Left ventricle myocardium inferior (tissue), 1 donor: ENCODE measurements at regions not wholly inside any gene's neighbourhood (a gene's known extent, or its start where the extent isn't known, plus 50 kb on each side); places are given as distances from the start of the nearest gene placed in this dataset.

ENCODE experiments used
- DNase-seq: peaks from one replicate; pipeline ENCODE4 v3.0.0-alpha.2; 2020
- H3K27ac ChIP-seq: fragments of 200-600 bp; replicated peaks from 2 replicates; pipeline ENCODE4 v1.8.0; 2021
- H3K27me3 ChIP-seq: fragments of 200-600 bp; 2 replicates; pipeline ENCODE4 v1.8.0; 2021; ENCODE audit warnings: low read depth
- H3K36me3 ChIP-seq: fragments of 200-600 bp; 2 replicates; pipeline ENCODE4 v1.8.0; 2021
- H3K4me1 ChIP-seq: fragments of 200-600 bp; 2 replicates; pipeline ENCODE4 v1.8.0; 2021
- H3K4me3 ChIP-seq: fragments of 200-600 bp; 2 replicates; pipeline ENCODE4 v1.8.0; 2021; ENCODE audit warnings: mild to moderate bottlenecking, moderate library complexity
- H3K9me3 ChIP-seq: fragments of 200-600 bp; replicated peaks from 2 replicates; pipeline ENCODE4 v1.8.0; 2021
- CTCF ChIP-seq: fragments of 200-600 bp; IDR thresholded peaks from 2 replicates; pipeline ENCODE4 v1.8.0; 2021; ENCODE audit warnings: antibody characterized with exemption, mild to moderate bottlenecking, borderline replicate concordance
- intact Hi-C: fragments of 100-400 bp; cut with micrococcal nuclease; formaldehyde crosslinking; loops from one replicate; pipeline ENCODE4 v1.11.0; 2022
- donor health status: DM: no; HTN: yes; CAD: no; lungs with severe emphysema.

GRCh38 chr9:2363138-2363745 lies 258.3 kb upstream of the VLDLR start:
- H3K4me3 ChIP-seq: no peak overlapping the region
- intact Hi-C loops: no loop called here
- H3K4me1 ChIP-seq: no peaks in the 10 kb centered on the region
- H3K9me3 ChIP-seq: no peaks in the 10 kb centered on the region
- TF ChIP-seq CTCF: no peak
- no peaks in the 10 kb centered on the region for H3K27me3 ChIP-seq
- no peaks in the 10 kb centered on the region for H3K36me3 ChIP-seq
- no peak overlapping the region for H3K27ac ChIP-seq
- DNase-seq: no peak

- H3K27ac ChIP-seq: no peak overlapping the region
- peaks cover under 1% of the 10 kb centered on the region for H3K9me3 ChIP-seq
- no peaks in the 10 kb centered on the region for H3K27me3 ChIP-seq
- no peak for TF ChIP-seq CTCF
- no peak for DNase-seq
- H3K4me3 ChIP-seq: no peak overlapping the region
- H3K36me3 ChIP-seq: no peaks in the 10 kb centered on the region
- no peaks in the 10 kb centered on the region for H3K4me1 ChIP-seq
- intact Hi-C loops: no loop called here
Observed at GRCh38 chr9:2363781-2364180, 257.8 kb upstream of the VLDLR start.

GRCh38 chr9:2367970-2368369 lies 253.6 kb upstream of the VLDLR start:
- no peak overlapping the region for H3K27ac ChIP-seq
- no peaks in the 10 kb centered on the region for H3K36me3 ChIP-seq
- no peaks in the 10 kb centered on the region for H3K4me1 ChIP-seq
- H3K4me3 ChIP-seq: no peak overlapping the region
- H3K27me3 ChIP-seq: no peaks in the 10 kb centered on the region
- intact Hi-C loops: no loop called here
- peaks cover 10% of the 10 kb centered on the region for H3K9me3 ChIP-seq
- TF ChIP-seq CTCF: no peak
- DNase-seq: no peak

- Histone ChIP-seq H3K4me3 (no peak overlapping the region), H3K9me3 (peaks cover 31% of the 10 kb centered on the region), H3K4me1 (no peaks in the 10 kb centered on the region), H3K27ac (no peak overlapping the region), H3K27me3 (no peaks in the 10 kb centered on the region), H3K36me3 (no peaks in the 10 kb centered on the region)
- no peak for TF ChIP-seq CTCF
- intact Hi-C loops: no loop called here
- DNase-seq: no peak
Observed at GRCh38 chr9:2373648-2374047, 247.9 kb upstream of the VLDLR start.

- Histone ChIP-seq H3K36me3 (no peaks in the 10 kb centered on the region), H3K27me3 (no peaks in the 10 kb centered on the region), H3K9me3 (peaks cover 28% of the 10 kb centered on the region), H3K4me3 (no peak overlapping the region), H3K27ac (no peak overlapping the region), H3K4me1 (no peaks in the 10 kb centered on the region)
- no peak for TF ChIP-seq CTCF
- DNase-seq: no peak
- intact Hi-C loops: no loop called here
Observed at GRCh38 chr9:2375114-2375513, 246.5 kb upstream of the VLDLR start.

GRCh38 chr9:2377117-2377516 lies 244.5 kb upstream of the VLDLR start:
- Histone ChIP-seq H3K9me3 (peaks cover 25% of the 10 kb centered on the region), H3K27ac (no peak overlapping the region), H3K36me3 (no peaks in the 10 kb centered on the region), H3K4me3 (no peak overlapping the region), H3K27me3 (no peaks in the 10 kb centered on the region), H3K4me1 (no peaks in the 10 kb centered on the region)
- no peak for TF ChIP-seq CTCF
- DNase-seq: no peak
- intact Hi-C loops: no loop called here
